ENCODE measurements at regions not wholly inside any gene's neighbourhood (a gene's known extent, or its start where the extent isn't known, plus 50 kb on each side); places are given as distances from the start of the nearest gene placed in this dataset.

DNA sequence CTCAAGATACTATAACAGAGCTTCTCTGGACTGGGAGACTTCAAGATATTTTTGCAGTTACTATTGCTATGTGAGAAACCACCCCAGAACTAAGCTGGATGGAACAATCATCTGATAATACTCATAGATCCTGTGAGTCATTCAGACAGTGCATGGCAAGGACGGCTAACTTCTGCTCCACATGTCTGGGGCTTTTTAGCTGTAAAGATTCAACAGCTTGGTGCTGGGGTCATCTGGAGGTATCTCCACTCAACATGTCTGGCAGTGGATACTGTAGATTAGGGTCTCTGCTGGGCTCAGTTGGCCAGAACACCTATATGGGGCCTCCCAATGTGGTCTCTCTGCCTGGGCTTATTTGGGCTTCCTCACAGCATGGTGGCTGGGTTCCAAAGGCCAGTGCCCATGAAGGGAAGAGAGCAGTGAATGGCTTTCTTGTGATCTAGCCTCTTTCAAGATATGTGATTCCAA is 117.3 kb upstream of the SLC7A14 start:
- TF ChIP-seq POLR2AphosphoS5 (IDR thresholded peaks at IDR 0.05; ENCODE audit: low read depth, low read length) (no peak), POLR2A (IDR thresholded peaks at IDR 0.05; ENCODE audit: low read depth, low read length) (no peak), TAF1 (IDR thresholded peaks at IDR 0.05; ENCODE audit: borderline replicate concordance, low read depth, low read length) (no peak)
